ENCODE measurements at regions not wholly inside any gene's neighbourhood (a gene's known extent, or its start where the extent isn't known, plus 50 kb on each side); places are given as distances from the start of the nearest gene placed in this dataset.

DNA sequence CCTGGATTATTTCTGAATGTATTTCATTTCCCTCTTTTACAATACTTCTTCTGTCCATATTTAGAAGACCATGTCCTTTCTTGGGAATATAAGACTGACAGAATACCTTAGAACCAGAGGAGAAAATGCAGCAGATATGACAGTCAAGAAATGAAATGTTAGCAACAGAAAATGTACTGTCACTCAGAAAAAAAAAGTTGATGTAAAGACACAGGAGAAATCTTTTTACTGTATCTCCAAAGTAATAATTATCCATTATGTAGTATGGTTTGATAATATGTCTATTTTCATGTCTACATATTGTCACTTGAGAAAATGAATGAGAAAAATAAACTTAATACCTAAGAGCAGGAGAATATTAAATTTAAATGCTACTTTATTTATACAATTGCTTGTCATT lies 652.1 kb downstream of the GABRG2 start:
- TF ChIP-seq EZH2phosphoT487 (conservative IDR thresholded peaks at IDR 0.05; ENCODE audit: low read length) (no peak), CTCF (IDR thresholded peaks at IDR 0.05; ENCODE audit: insufficient read depth, low read length, poor library complexity, severe bottlenecking) (no peak)
- Histone ChIP-seq H3K36me3 (ENCODE audit: low read length) (no peaks in the 10 kb centered on the region), H3K9me3 (ENCODE audit: insufficient read depth, low read length) (no peaks in the 10 kb centered on the region), H3K9ac (ENCODE audit: low read length) (no peak overlapping the region), H3K27ac (ENCODE audit: low read depth, low read length) (no peak overlapping the region), H3K27me3 (ENCODE audit: low read length) (no peaks in the 10 kb centered on the region), H3F3A (ENCODE audit: insufficient read depth) (no peaks in the 10 kb centered on the region), H3K9me2 (replicated peaks; ENCODE audit: insufficient read depth, low read length) (no peaks in the 10 kb centered on the region), H4K20me1 (ENCODE audit: low read depth, low read length) (no peaks in the 10 kb centered on the region), H3K4me2 (ENCODE audit: low read depth, low read length, poor library complexity, severe bottlenecking) (no peak overlapping the region), H3K79me2 (ENCODE audit: insufficient read depth, low read length) (no peaks in the 10 kb centered on the region), H3K4me3 (ENCODE audit: insufficient read depth, low read length, poor library complexity, severe bottlenecking) (no peak overlapping the region), H2AFZ (ENCODE audit: low read depth, low read length, severe bottlenecking) (no peak overlapping the region)

GRCh38 chr5:162721125-162721524 lies 653.6 kb downstream of the GABRG2 start:
- no peak overlapping the region for H3K9ac ChIP-seq (ENCODE audit: low read length)
- H3K9me2 ChIP-seq (replicated peaks; ENCODE audit: insufficient read depth, low read length): no peaks in the 10 kb centered on the region
- H3F3A ChIP-seq (ENCODE audit: insufficient read depth): no peaks in the 10 kb centered on the region
- H2AFZ ChIP-seq (ENCODE audit: low read depth, low read length, severe bottlenecking): no peak overlapping the region
- no peaks in the 10 kb centered on the region for H3K36me3 ChIP-seq (ENCODE audit: low read length)
- H3K4me2 ChIP-seq (ENCODE audit: low read depth, low read length, poor library complexity, severe bottlenecking): no peak overlapping the region
- no peak overlapping the region for H3K27ac ChIP-seq (ENCODE audit: low read depth, low read length)
- H3K4me3 ChIP-seq (ENCODE audit: insufficient read depth, low read length, poor library complexity, severe bottlenecking): no peak overlapping the region
- H3K9me3 ChIP-seq (ENCODE audit: insufficient read depth, low read length): no peaks in the 10 kb centered on the region
- no peak for TF ChIP-seq EZH2phosphoT487 (conservative IDR thresholded peaks at IDR 0.05; ENCODE audit: low read length)
- TF ChIP-seq CTCF (IDR thresholded peaks at IDR 0.05; ENCODE audit: insufficient read depth, low read length, poor library complexity, severe bottlenecking): no peak
- no peaks in the 10 kb centered on the region for H3K27me3 ChIP-seq (ENCODE audit: low read length)
- no peaks in the 10 kb centered on the region for H4K20me1 ChIP-seq (ENCODE audit: low read depth, low read length)
- no peaks in the 10 kb centered on the region for H3K79me2 ChIP-seq (ENCODE audit: insufficient read depth, low read length)

GRCh38 chr5:162752612-162753011 lies 684.8 kb upstream of the CCNG1 start:
- Histone ChIP-seq H3K36me3 (ENCODE audit: low read length) (no peaks in the 10 kb centered on the region), H4K20me1 (ENCODE audit: low read depth, low read length) (no peaks in the 10 kb centered on the region), H3K4me3 (ENCODE audit: insufficient read depth, low read length, poor library complexity, severe bottlenecking) (no peak overlapping the region), H2AFZ (ENCODE audit: low read depth, low read length, severe bottlenecking) (no peak overlapping the region), H3K79me2 (ENCODE audit: insufficient read depth, low read length) (no peaks in the 10 kb centered on the region), H3F3A (ENCODE audit: insufficient read depth) (no peaks in the 10 kb centered on the region), H3K4me2 (ENCODE audit: low read depth, low read length, poor library complexity, severe bottlenecking) (no peak overlapping the region), H3K27me3 (ENCODE audit: low read length) (no peaks in the 10 kb centered on the region), H3K9me3 (ENCODE audit: insufficient read depth, low read length) (no peaks in the 10 kb centered on the region), H3K27ac (ENCODE audit: low read depth, low read length) (no peak overlapping the region), H3K9me2 (replicated peaks; ENCODE audit: insufficient read depth, low read length) (no peaks in the 10 kb centered on the region; the same call in 1 of the 2 replicates), H3K9ac (ENCODE audit: low read length) (no peak overlapping the region)
- TF ChIP-seq EZH2phosphoT487 (conservative IDR thresholded peaks at IDR 0.05; ENCODE audit: low read length) (no peak), CTCF (IDR thresholded peaks at IDR 0.05; ENCODE audit: insufficient read depth, low read length, poor library complexity, severe bottlenecking) (no peak)

Data from SU-DHL-6 (cell line).